H1 (cell line): ENCODE measurements at regions not wholly inside any gene's neighbourhood (a gene's known extent, or its start where the extent isn't known, plus 50 kb on each side); places are given as distances from the start of the nearest gene placed in this dataset.

Source experiments
- CTCF ChIA-PET: fragments of 300-600 bp; sonication (Branson Sonifier 250); formaldehyde crosslinking; loops from one replicate; lab custom pipeline; 2021; ENCODE audit not compliant: partially characterized antibody; lab: Charles Lee
- POLR2A ChIA-PET: fragments of 300-600 bp; sonication (Branson Sonifier 250); formaldehyde crosslinking; loops from one replicate; lab custom pipeline; 2021; ENCODE audit warnings: inconsistent platforms; ENCODE audit not compliant: partially characterized antibody; lab: Charles Lee
- DNase-seq, 2 experiments: peaks; one replicate each; pipeline versions ENCODE4 v3.0.0 to v3.0.0-alpha.2; 2010 to 2022; ENCODE audit warnings: low spot score in 2 of 2, low read depth in 1 of 2, mixed read lengths in 1 of 2
- FAIRE-seq: peaks from 2 replicates; lab custom pipeline; 2011; peaks lifted over from hg19 to GRCh38; lab: Jason Lieb, UNC
- H2AFZ ChIP-seq: 2 replicates; pipeline ENCODE4 v1.8.1; 2012; ENCODE audit warnings: low read length, inconsistent platforms
- H2AK5ac ChIP-seq: 2 replicates; pipeline ENCODE4 v1.6.1; 2013; ENCODE audit warnings: low read depth, low read length
- H2BK120ac ChIP-seq: replicated peaks from 2 replicates; pipeline ENCODE3; 2013; ENCODE audit warnings: low read depth, low read length, inconsistent platforms
- H2BK12ac ChIP-seq: 2 replicates; pipeline ENCODE4 v1.6.1; 2013; ENCODE audit warnings: low read depth, low read length
- H2BK15ac ChIP-seq: 2 replicates; pipeline ENCODE4 v1.6.1; 2013; ENCODE audit warnings: low read length
- H2BK20ac ChIP-seq: 2 replicates; pipeline ENCODE4 v1.6.1; 2013; ENCODE audit warnings: low read length
- H2BK5ac ChIP-seq: 2 replicates; pipeline ENCODE4 v1.6.1; 2013; ENCODE audit warnings: low read depth, low read length
- H3K14ac ChIP-seq: 2 replicates; pipeline ENCODE4 v1.6.1; 2013; ENCODE audit warnings: inconsistent platforms; ENCODE audit not compliant: insufficient read length
- H3K18ac ChIP-seq: 2 replicates; pipeline ENCODE4 v1.6.1; 2013; ENCODE audit warnings: low read length; ENCODE audit errors: extremely low read depth
- H3K23ac ChIP-seq: 2 replicates; pipeline ENCODE4 v1.6.1; 2013; ENCODE audit warnings: inconsistent platforms; ENCODE audit not compliant: insufficient read length
- H3K23me2 ChIP-seq: 2 replicates; pipeline ENCODE4 v1.6.1; 2013; ENCODE audit warnings: low read depth, low read length
- H3K27ac ChIP-seq: 2 replicates; pipeline ENCODE4 v1.6.1; 2011; ENCODE audit warnings: low read depth, low read length, inconsistent platforms
- H3K27me3 ChIP-seq, 4 experiments: replicated peaks in 1 of 4; 1 replicate in 1 of 4; 2 replicates in 3 of 4; pipeline versions ENCODE4 v1.6.1 to v1.8.1; 2011 to 2013; ENCODE audit warnings: low read length in 3 of 4, mild to moderate bottlenecking in 3 of 4, inconsistent platforms in 2 of 4, mixed read lengths in 2 of 4, moderate library complexity in 1 of 4; ENCODE audit not compliant: control insufficient read depth in 3 of 4, insufficient read depth in 3 of 4; ENCODE audit errors: extremely low read depth in 1 of 4
- H3K36me3 ChIP-seq, 4 experiments: 2 replicates each; pipeline versions ENCODE4 v1.6.1 to v1.8.1; 2011 to 2013; ENCODE audit warnings: mild to moderate bottlenecking in 4 of 4, low read length in 3 of 4, moderate library complexity in 2 of 4, control low read depth in 1 of 4, inconsistent platforms in 1 of 4; ENCODE audit not compliant: insufficient read depth in 4 of 4, control insufficient read depth in 2 of 4
- H3K4ac ChIP-seq: replicated peaks from 2 replicates; pipeline ENCODE3; 2013; ENCODE audit warnings: low read length, low read depth, mixed read lengths, inconsistent platforms; ENCODE audit not compliant: insufficient read length
- H3K4me1 ChIP-seq, 4 experiments: replicated peaks in 1 of 4; 1 replicate in 1 of 4; 2 replicates in 3 of 4; pipeline versions ENCODE4 v1.6.1 to v1.8.1; 2011 to 2013; ENCODE audit warnings: low read length in 3 of 4, inconsistent platforms in 2 of 4, mixed read lengths in 1 of 4; ENCODE audit not compliant: insufficient read depth in 4 of 4, control insufficient read depth in 3 of 4
- H3K4me2 ChIP-seq, 2 experiments: 2 replicates each; pipeline versions ENCODE4 v1.6.1 to v1.8.1; 2011 to 2013; ENCODE audit warnings: low read depth in 2 of 2, low read length in 2 of 2, control low read depth in 1 of 2, inconsistent platforms in 1 of 2, mild to moderate bottlenecking in 1 of 2; ENCODE audit not compliant: insufficient read depth in 1 of 2
- H3K4me3 ChIP-seq, 4 experiments: fragments of 200-600, 300-600 bp in 1 of 4; sonication (generic), shearing (Covaris generic), sonication (Bioruptor Twin) in 1 of 4; 2 replicates each; pipeline versions ENCODE4 v1.5.1 to v1.8.1; 2011 to 2016; ENCODE audit warnings: low read length in 4 of 4, low read depth in 3 of 4, control low read depth in 2 of 4, inconsistent platforms in 2 of 4, mild to moderate bottlenecking in 2 of 4, mixed read lengths in 1 of 4, moderate library complexity in 1 of 4; ENCODE audit not compliant: insufficient read depth in 2 of 4; ENCODE audit errors: extremely low read depth in 1 of 4
- H3K56ac ChIP-seq: replicated peaks from 2 replicates; pipeline ENCODE3; 2013; ENCODE audit warnings: low read depth, mild to moderate bottlenecking, mixed read lengths, low read length, inconsistent platforms; ENCODE audit not compliant: insufficient read length
- H3K79me1 ChIP-seq: 2 replicates; pipeline ENCODE4 v1.6.1; 2013; ENCODE audit warnings: low read depth, low read length, control low read depth
- H3K79me2 ChIP-seq, 2 experiments: 2 replicates each; pipeline versions ENCODE4 v1.6.1 to v1.8.1; 2012 to 2013; ENCODE audit warnings: low read length in 2 of 2, mild to moderate bottlenecking in 2 of 2, inconsistent platforms in 1 of 2; ENCODE audit not compliant: insufficient read depth in 2 of 2, control insufficient read depth in 1 of 2
- H3K9ac ChIP-seq, 4 experiments: replicated peaks in 1 of 4; 1 replicate in 1 of 4; 2 replicates in 3 of 4; pipeline versions ENCODE4 v1.6.1 to v1.8.1; 2011 to 2013; ENCODE audit warnings: low read depth in 3 of 4, low read length in 3 of 4, control low read depth in 2 of 4, mild to moderate bottlenecking in 2 of 4, moderate library complexity in 2 of 4, inconsistent platforms in 1 of 4; ENCODE audit errors: extremely low read depth in 1 of 4
- H3K9me3 ChIP-seq, 2 experiments: 2 replicates each; pipeline versions ENCODE4 v1.6.1 to v1.8.1; 2012 to 2013; ENCODE audit warnings: mild to moderate bottlenecking in 2 of 2, moderate library complexity in 2 of 2, control low read depth in 1 of 2, inconsistent platforms in 1 of 2, low read depth in 1 of 2, low read length in 1 of 2, mixed read lengths in 1 of 2; ENCODE audit not compliant: insufficient read depth in 2 of 2
- H4K20me1 ChIP-seq, 2 experiments: replicated peaks in 1 of 2; 2 replicates each; pipeline versions ENCODE3 to v1.8.1; 2011 to 2013; ENCODE audit warnings: inconsistent platforms in 2 of 2, low read length in 2 of 2, mild to moderate bottlenecking in 1 of 2; ENCODE audit not compliant: insufficient read depth in 2 of 2, control insufficient read depth in 1 of 2
- H4K5ac ChIP-seq: 2 replicates; pipeline ENCODE4 v1.6.1; 2013; ENCODE audit warnings: low read length, low read depth, mixed read lengths, inconsistent platforms; ENCODE audit not compliant: insufficient read length
- H4K8ac ChIP-seq: 2 replicates; pipeline ENCODE4 v1.8.0; 2013; ENCODE audit warnings: mild to moderate bottlenecking, moderate library complexity, low read length, inconsistent platforms; ENCODE audit not compliant: insufficient read depth; ENCODE audit errors: extremely low read depth
- H4K91ac ChIP-seq: replicated peaks from 2 replicates; pipeline ENCODE3; 2013; ENCODE audit warnings: low read length, mixed read lengths, inconsistent platforms; ENCODE audit not compliant: insufficient read length
- BCL11A ChIP-seq, 2 experiments: IDR thresholded peaks; one replicate each; pipeline ENCODE4 v1.6.1; 2011; ENCODE audit warnings: low read depth in 2 of 2, low read length in 2 of 2, mild to moderate bottlenecking in 2 of 2
- BRCA1 ChIP-seq: IDR thresholded peaks from 2 replicates; pipeline ENCODE4 v1.6.1; 2012; ENCODE audit warnings: low read depth, low read length, improper control_type of control experiment
- CBX5 ChIP-seq: fragments of 300-800, 300-1000 bp; sonication (generic); IDR thresholded peaks from 2 replicates; pipeline ENCODE4 v1.7.1; 2016; ENCODE audit warnings: antibody characterized with exemption, low read length, low read depth
- CHD2 ChIP-seq: IDR thresholded peaks from 2 replicates; pipeline ENCODE4 v1.6.1; 2012; ENCODE audit warnings: low read length, improper control_type of control experiment
- EP300 ChIP-seq, 2 experiments: IDR thresholded peaks; 1 replicate in 1 of 2; 2 replicates in 1 of 2; pipeline ENCODE4 v1.6.1; 2011 to 2012; ENCODE audit warnings: low read depth in 2 of 2, low read length in 2 of 2, mild to moderate bottlenecking in 2 of 2, borderline replicate concordance in 1 of 2, inconsistent platforms in 1 of 2, moderate library complexity in 1 of 2
- HDAC2 ChIP-seq, 2 experiments: fragments of 300-600 bp in 1 of 2; sonication (generic) in 1 of 2; IDR thresholded peaks; 2 replicates each; pipeline ENCODE4 v1.6.1; 2011 to 2012; ENCODE audit warnings: low read depth in 2 of 2, low read length in 2 of 2, mild to moderate bottlenecking in 2 of 2, moderate library complexity in 2 of 2, borderline replicate concordance in 1 of 2, inconsistent platforms in 1 of 2
- HDAC6 ChIP-seq: IDR thresholded peaks from one replicate; pipeline ENCODE4 v1.7.1; 2012; ENCODE audit warnings: low read depth, mild to moderate bottlenecking, inconsistent platforms, low read length, moderate library complexity
- JUND ChIP-seq: IDR thresholded peaks from 2 replicates; pipeline ENCODE4 v1.6.1; 2011; ENCODE audit warnings: mild to moderate bottlenecking, improper control_type of control experiment, low read length
- POLR2AphosphoS5 ChIP-seq: IDR thresholded peaks from 2 replicates; pipeline ENCODE4 v1.6.1; 2011; ENCODE audit warnings: low read depth, low read length
- RNF2 ChIP-seq: fragments of 200-900, 300-1000 bp; sonication (generic); IDR thresholded peaks from 2 replicates; pipeline ENCODE4 v1.7.1; 2016; ENCODE audit warnings: borderline replicate concordance, low read depth, mild to moderate bottlenecking, antibody characterized with exemption, low read length; ENCODE audit not compliant: poor library complexity, severe bottlenecking; ENCODE audit errors: missing control alignments
- SAP30 ChIP-seq: fragments of 300-600 bp; sonication (generic); IDR thresholded peaks from 2 replicates; pipeline ENCODE4 v1.7.1; 2012; ENCODE audit warnings: low read length, moderate library complexity, mild to moderate bottlenecking, inconsistent platforms; ENCODE audit not compliant: insufficient read depth, insufficient replicate concordance
- TBP ChIP-seq: IDR thresholded peaks from 2 replicates; pipeline ENCODE4 v1.6.1; 2011; ENCODE audit warnings: low read depth, low read length, improper control_type of control experiment
- WGBS, 2 experiments: shearing (Covaris generic) in 1 of 2; methylation state at CpG; one replicate each; pipeline versions ENCODE4 v1.1.6 to v1.1.7; 2013 to 2015; ENCODE audit warnings: low lambda C conversion rate in 2 of 2, mixed read lengths in 2 of 2, inconsistent platforms in 1 of 2, low coverage in 1 of 2, missing lambda C conversion rate in 1 of 2; ENCODE audit not compliant: insufficient replicate concordance in 2 of 2, insufficient coverage in 1 of 2, insufficient read length in 1 of 2; ENCODE audit errors: extremely low coverage in 1 of 2, missing lambda C conversion rate in 1 of 2; 5-methylcytosine and 5-hydroxymethylcytosine counted together
- TF ChIP-seq, protein P1 (sequence below): IDR thresholded peaks from 2 replicates; pipeline ENCODE4 v1.6.1; 2012; ENCODE audit warnings: low read length, inconsistent platforms

GRCh38 chr12:63212316-63212715, 61.3 kb upstream of the AVPR1A start:
- no peak overlapping the region for H2BK20ac ChIP-seq
- no peaks in the 10 kb centered on the region for H3K79me1 ChIP-seq
- no peak overlapping the region for H3K4ac ChIP-seq
- WGBS, 2 experiments: 96% methylated on average over 3 of the region's 3 CpGs; no CpG with 5 or more reads in 1 of the 2 experiments
- no peak overlapping the region for H2BK120ac ChIP-seq
- H4K5ac ChIP-seq: no peak overlapping the region
- H2AK5ac ChIP-seq: no peak overlapping the region
- no peak for FAIRE-seq
- no peaks in the 10 kb centered on the region for H3K27me3 ChIP-seq
- H2AFZ ChIP-seq: no peak overlapping the region
- no peak overlapping the region for H3K56ac ChIP-seq
- no peak overlapping the region for H3K9ac ChIP-seq
- H3K27ac ChIP-seq: no peak overlapping the region
- H4K91ac ChIP-seq: no peak overlapping the region
- no peak for DNase-seq
- no peak overlapping the region for H3K4me2 ChIP-seq
- no peak overlapping the region for H2BK5ac ChIP-seq
- H3K18ac ChIP-seq: no peak overlapping the region
- H3K9me3 ChIP-seq: no peaks in the 10 kb centered on the region
- H4K8ac ChIP-seq: no peak overlapping the region
- H3K14ac ChIP-seq: no peak overlapping the region
- H3K36me3 ChIP-seq: no peaks in the 10 kb centered on the region
- H2BK15ac ChIP-seq: no peak overlapping the region
- no peak overlapping the region for H3K23ac ChIP-seq
- no peak overlapping the region for H2BK12ac ChIP-seq
- H4K20me1 ChIP-seq: no peaks in the 10 kb centered on the region
- no peaks in the 10 kb centered on the region for H3K4me1 ChIP-seq
- H3K79me2 ChIP-seq: no peaks in the 10 kb centered on the region
- H3K23me2 ChIP-seq: no peaks in the 10 kb centered on the region
- ChIA-PET CTCF (no interaction called here), POLR2A (no interaction called here)
- H3K4me3 ChIP-seq: no peak overlapping the region
- no peak for TF ChIP-seq CHD2
- TF ChIP-seq, protein P1, sequence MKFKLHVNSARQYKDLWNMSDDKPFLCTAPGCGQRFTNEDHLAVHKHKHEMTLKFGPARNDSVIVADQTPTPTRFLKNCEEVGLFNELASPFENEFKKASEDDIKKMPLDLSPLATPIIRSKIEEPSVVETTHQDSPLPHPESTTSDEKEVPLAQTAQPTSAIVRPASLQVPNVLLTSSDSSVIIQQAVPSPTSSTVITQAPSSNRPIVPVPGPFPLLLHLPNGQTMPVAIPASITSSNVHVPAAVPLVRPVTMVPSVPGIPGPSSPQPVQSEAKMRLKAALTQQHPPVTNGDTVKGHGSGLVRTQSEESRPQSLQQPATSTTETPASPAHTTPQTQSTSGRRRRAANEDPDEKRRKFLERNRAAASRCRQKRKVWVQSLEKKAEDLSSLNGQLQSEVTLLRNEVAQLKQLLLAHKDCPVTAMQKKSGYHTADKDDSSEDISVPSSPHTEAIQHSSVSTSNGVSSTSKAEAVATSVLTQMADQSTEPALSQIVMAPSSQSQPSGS: no peak
- no peak for TF ChIP-seq BRCA1
- TF ChIP-seq RNF2: no peak
- no peak for TF ChIP-seq SAP30
- no peak for TF ChIP-seq JUND
- TF ChIP-seq HDAC2 (IDR thresholded peaks at IDR 0.05; ENCODE audit: borderline replicate concordance in 1 of 2, low read depth in 2 of 2, low read length in 2 of 2): no peak
- TF ChIP-seq POLR2AphosphoS5: no peak
- no peak for TF ChIP-seq EP300 (IDR thresholded peaks at IDR 0.05; ENCODE audit: borderline replicate concordance in 1 of 2, low read depth in 2 of 2, low read length in 2 of 2)
- TF ChIP-seq TBP: no peak
- no peak for TF ChIP-seq HDAC6
- no peak for TF ChIP-seq BCL11A (IDR thresholded peaks at IDR 0.05; ENCODE audit: low read depth in 2 of 2, low read length in 2 of 2)
- no peak for TF ChIP-seq CBX5
